H1 (cell line): ENCODE measurements at regions not wholly inside any gene's neighbourhood (a gene's known extent, or its start where the extent isn't known, plus 50 kb on each side); places are given as distances from the start of the nearest gene placed in this dataset.

ENCODE experiments used
- CHD2 ChIP-seq: IDR thresholded peaks from 2 replicates; pipeline ENCODE4 v1.6.1; 2012; ENCODE audit warnings: low read length, improper control_type of control experiment
- CTCF ChIP-seq, 3 experiments: IDR thresholded peaks; 1 replicate in 2 of 3; 2 replicates in 1 of 3; pipeline versions ENCODE4 v1.5.1 to v1.6.1; 2011; ENCODE audit warnings: low read length in 3 of 3, mild to moderate bottlenecking in 3 of 3, inconsistent platforms in 2 of 3, low read depth in 1 of 3, moderate library complexity in 1 of 3; ENCODE audit not compliant: insufficient read depth in 1 of 3; ENCODE audit errors: control extremely low read depth in 1 of 3
- E2F6 ChIP-seq: IDR thresholded peaks from 2 replicates; pipeline ENCODE4 v1.6.1; 2012; ENCODE audit warnings: inconsistent platforms
- JUND ChIP-seq: IDR thresholded peaks from 2 replicates; pipeline ENCODE4 v1.6.1; 2011; ENCODE audit warnings: mild to moderate bottlenecking, improper control_type of control experiment, low read length
- SP1 ChIP-seq: IDR thresholded peaks from 2 replicates; pipeline ENCODE4 v1.6.1; 2011; ENCODE audit warnings: low read depth, low read length
- TCF12 ChIP-seq: IDR thresholded peaks from 2 replicates; pipeline ENCODE4 v1.6.1; 2011; ENCODE audit warnings: low read depth, mild to moderate bottlenecking, low read length
- USF2 ChIP-seq: IDR thresholded peaks from 2 replicates; pipeline ENCODE4 v1.6.1; 2011; ENCODE audit warnings: low read length, improper control_type of control experiment
- TF ChIP-seq, protein P1 (sequence below): fragments of 300-600 bp; sonication (generic); IDR thresholded peaks from 2 replicates; pipeline ENCODE4 v1.7.1; 2012; ENCODE audit warnings: low read length, moderate library complexity, mild to moderate bottlenecking, inconsistent platforms; ENCODE audit not compliant: insufficient replicate concordance

GRCh38 chr3:4906107-4906621 lies 73.1 kb upstream of the BHLHE40 start (continued):
- TF ChIP-seq, protein P1, sequence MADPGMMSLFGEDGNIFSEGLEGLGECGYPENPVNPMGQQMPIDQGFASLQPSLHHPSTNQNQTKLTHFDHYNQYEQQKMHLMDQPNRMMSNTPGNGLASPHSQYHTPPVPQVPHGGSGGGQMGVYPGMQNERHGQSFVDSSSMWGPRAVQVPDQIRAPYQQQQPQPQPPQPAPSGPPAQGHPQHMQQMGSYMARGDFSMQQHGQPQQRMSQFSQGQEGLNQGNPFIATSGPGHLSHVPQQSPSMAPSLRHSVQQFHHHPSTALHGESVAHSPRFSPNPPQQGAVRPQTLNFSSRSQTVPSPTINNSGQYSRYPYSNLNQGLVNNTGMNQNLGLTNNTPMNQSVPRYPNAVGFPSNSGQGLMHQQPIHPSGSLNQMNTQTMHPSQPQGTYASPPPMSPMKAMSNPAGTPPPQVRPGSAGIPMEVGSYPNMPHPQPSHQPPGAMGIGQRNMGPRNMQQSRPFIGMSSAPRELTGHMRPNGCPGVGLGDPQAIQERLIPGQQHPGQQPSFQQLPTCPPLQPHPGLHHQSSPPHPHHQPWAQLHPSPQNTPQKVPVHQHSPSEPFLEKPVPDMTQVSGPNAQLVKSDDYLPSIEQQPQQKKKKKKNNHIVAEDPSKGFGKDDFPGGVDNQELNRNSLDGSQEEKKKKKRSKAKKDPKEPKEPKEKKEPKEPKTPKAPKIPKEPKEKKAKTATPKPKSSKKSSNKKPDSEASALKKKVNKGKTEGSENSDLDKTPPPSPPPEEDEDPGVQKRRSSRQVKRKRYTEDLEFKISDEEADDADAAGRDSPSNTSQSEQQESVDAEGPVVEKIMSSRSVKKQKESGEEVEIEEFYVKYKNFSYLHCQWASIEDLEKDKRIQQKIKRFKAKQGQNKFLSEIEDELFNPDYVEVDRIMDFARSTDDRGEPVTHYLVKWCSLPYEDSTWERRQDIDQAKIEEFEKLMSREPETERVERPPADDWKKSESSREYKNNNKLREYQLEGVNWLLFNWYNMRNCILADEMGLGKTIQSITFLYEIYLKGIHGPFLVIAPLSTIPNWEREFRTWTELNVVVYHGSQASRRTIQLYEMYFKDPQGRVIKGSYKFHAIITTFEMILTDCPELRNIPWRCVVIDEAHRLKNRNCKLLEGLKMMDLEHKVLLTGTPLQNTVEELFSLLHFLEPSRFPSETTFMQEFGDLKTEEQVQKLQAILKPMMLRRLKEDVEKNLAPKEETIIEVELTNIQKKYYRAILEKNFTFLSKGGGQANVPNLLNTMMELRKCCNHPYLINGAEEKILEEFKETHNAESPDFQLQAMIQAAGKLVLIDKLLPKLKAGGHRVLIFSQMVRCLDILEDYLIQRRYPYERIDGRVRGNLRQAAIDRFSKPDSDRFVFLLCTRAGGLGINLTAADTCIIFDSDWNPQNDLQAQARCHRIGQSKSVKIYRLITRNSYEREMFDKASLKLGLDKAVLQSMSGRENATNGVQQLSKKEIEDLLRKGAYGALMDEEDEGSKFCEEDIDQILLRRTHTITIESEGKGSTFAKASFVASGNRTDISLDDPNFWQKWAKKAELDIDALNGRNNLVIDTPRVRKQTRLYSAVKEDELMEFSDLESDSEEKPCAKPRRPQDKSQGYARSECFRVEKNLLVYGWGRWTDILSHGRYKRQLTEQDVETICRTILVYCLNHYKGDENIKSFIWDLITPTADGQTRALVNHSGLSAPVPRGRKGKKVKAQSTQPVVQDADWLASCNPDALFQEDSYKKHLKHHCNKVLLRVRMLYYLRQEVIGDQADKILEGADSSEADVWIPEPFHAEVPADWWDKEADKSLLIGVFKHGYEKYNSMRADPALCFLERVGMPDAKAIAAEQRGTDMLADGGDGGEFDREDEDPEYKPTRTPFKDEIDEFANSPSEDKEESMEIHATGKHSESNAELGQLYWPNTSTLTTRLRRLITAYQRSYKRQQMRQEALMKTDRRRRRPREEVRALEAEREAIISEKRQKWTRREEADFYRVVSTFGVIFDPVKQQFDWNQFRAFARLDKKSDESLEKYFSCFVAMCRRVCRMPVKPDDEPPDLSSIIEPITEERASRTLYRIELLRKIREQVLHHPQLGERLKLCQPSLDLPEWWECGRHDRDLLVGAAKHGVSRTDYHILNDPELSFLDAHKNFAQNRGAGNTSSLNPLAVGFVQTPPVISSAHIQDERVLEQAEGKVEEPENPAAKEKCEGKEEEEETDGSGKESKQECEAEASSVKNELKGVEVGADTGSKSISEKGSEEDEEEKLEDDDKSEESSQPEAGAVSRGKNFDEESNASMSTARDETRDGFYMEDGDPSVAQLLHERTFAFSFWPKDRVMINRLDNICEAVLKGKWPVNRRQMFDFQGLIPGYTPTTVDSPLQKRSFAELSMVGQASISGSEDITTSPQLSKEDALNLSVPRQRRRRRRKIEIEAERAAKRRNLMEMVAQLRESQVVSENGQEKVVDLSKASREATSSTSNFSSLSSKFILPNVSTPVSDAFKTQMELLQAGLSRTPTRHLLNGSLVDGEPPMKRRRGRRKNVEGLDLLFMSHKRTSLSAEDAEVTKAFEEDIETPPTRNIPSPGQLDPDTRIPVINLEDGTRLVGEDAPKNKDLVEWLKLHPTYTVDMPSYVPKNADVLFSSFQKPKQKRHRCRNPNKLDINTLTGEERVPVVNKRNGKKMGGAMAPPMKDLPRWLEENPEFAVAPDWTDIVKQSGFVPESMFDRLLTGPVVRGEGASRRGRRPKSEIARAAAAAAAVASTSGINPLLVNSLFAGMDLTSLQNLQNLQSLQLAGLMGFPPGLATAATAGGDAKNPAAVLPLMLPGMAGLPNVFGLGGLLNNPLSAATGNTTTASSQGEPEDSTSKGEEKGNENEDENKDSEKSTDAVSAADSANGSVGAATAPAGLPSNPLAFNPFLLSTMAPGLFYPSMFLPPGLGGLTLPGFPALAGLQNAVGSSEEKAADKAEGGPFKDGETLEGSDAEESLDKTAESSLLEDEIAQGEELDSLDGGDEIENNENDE: no peak
- no peak for TF ChIP-seq CTCF (IDR thresholded peaks at IDR 0.05; ENCODE audit: control extremely low read depth in 1 of 3, insufficient read depth in 1 of 3, low read depth in 1 of 3, low read length in 3 of 3)
- TF ChIP-seq E2F6: no peak
- TF ChIP-seq JUND: no peak
- TF ChIP-seq SP1: no peak
- TF ChIP-seq TCF12: no peak
- no peak for TF ChIP-seq CHD2
- no peak for TF ChIP-seq USF2
